Limb (tissue), 2 donors: ENCODE measurements at regions not wholly inside any gene's neighbourhood (a gene's known extent, or its start where the extent isn't known, plus 50 kb on each side); places are given as distances from the start of the nearest gene placed in this dataset.
"Not testable (repeated sequence)": the region's sequence is repeated elsewhere in the genome, so short reads cannot be mapped to it uniquely, and the experiment has no call there.

ENCODE experiments used
- DNase-seq, 2 donors: peaks; one replicate each; pipeline ENCODE4 v3.0.0-alpha.2; 2016; ENCODE audit errors: extremely low spot score in 2 of 2

DNA sequence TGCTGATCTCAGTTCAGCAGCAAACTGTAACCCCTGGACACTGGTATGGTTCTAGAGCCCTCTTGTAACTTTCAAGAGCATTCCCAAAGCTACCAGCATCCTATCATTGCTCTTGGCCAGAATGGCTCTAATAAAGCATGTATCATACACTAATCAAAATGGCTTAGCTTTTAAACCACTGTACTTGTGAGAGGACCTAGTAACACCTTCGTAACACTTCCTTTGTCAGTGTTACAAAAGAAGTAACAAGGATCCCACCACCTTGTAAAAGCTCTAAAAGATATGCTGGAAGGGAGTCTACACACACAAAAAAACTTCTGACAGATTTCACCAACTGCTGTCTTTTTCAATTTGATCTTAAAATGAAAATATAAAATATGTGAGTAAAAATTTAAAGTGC, 144.7 kb downstream of the ALOX5 start:
- DNase-seq = no peak

DNA sequence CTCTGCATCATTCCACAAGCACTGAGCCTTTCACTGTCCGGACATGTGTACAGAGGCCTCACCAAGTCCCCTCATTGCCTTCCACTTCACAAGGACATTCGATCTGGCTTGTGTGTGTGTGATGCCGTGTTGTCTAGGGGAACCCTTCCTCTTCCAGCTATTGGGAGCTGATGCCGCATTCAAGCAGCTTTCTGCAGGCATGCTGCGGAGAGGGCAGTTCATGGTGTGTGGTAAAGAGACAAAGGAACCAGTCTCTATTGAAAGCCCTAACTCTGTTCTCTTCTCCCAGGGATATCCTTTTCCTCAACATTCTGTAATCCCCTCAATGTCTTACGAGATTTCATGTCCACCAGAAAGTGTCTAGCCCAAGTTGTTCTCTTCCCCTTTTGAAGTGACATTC, 141.6 kb downstream of the ALOX5 start:
- DNase-seq = no peak

DNA sequence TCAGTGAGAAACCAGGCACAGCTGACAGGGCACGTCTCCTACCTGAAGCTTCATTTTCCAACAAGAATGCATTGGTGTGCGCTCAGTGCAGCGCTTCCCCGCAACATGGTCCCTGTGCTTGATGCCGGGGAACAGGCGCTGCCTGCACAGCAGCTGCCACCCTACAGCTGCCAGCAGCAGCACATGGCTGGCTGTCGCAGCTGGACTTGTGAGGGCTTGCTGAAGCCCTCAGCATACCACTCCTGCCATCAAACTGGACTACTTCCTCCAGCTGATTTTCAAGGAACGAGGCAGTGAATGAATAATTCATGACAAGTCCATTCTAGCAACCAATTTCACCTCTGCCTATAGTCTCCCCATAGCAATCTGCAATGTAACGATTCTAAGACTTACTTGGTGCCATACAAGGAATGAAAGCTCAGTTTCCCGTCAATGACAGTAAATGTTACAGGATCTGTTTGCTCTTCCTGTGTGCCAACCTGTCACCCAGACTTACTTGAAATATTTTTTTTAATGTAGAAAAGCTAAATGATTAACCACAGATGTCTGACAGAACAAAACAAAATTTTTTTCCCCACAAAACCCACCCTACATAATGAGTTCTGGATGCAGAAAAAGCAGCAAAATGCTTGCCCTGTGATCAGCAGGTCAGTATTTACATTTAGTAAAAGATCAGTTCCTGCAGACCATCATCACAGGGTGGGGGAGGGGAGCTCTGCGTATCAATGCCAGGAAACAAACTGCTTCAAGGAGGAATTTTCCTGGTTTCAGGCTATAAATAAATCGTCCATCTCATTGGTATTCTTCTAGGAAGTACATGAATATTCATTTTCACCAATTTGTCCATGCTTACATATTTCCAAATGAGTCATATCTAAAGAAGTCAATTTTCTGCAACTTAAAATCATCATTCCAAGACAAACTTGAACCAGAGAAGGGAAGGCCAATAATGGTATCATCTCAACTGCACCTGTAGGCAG, 140.6 kb downstream of the ALOX5 start:
- peak; percentile 29 to 57 for DNase-seq

DNA sequence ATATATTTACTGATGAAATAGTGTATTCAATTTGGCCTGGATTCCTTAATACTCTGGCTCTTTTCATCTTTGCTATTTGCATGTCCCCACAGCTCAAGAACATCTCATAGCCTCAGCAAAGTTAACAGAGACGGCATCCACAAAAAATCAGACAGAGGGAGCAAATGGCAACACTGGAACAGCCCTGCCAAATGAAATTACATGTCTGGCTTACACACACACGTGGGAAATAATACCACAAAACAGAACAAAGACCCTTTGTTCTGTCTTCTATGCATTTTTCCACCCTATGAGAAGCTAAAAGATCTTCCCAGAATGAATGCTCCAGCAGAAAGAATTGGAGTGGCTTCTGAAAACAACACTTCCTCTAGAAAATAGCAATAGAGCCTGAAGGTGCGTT, 139.5 kb downstream of the ALOX5 start:
- peak in 1 of 2 donors; percentile 26 for DNase-seq

DNA sequence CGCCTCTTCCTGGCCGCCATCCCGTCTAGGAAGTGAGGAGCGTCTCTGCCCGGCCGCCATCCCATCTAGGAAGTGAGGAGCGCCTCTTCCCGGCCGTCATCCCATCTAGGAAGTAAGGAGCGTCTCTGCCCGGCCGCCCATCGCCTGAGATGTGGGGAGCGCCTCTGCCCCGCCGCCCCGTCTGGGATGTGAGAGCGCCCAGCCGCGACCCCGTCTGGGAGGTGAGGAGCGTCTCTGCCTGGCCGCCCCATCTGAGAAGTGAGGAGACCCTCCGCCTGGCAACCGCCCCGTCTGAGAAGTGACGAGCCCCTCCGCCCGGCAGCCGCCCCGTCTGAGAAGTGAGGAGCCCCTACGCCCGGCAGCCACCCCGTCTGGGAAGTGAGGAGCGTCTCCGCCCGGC, 137.9 kb downstream of the ALOX5 start:
- DNase-seq = not testable (repeated sequence)

DNA sequence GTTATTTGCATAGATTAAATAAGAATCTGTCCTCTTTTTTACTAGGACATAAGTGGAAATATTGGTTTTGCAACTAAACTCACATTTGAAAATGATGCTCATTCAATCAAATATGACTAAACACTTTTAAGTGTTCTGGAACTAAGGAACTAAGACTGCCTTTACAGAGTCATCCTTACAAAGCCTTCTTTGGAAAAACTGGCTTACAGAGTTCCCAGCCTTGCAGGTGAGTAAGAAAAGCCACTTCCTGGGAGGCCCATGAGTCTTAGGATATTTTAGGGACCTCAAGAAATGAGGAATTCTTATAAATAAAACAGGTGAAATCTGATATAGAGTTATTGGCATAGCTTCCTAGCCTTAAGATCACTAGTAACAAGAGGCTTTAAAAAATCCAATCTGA, 135.5 kb downstream of the ALOX5 start:
- DNase-seq = no peak

DNA sequence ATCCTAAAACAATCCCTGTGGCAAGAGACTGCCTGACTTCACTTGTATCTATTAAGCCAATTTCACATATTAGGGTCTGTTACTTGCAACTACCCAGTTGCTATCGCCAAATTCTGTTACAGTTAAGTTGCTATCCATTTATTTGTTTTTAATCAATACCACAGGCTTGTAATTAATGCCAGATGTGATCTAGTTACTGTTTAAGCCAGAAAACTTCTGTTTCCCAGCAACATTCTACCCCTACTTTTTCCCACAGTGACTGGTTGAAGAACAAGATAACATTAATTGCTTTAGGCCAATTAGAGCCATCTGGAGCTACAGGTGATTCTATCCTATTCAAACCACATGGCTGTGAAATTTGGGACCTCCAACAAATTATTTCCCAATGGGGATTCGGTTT, 131.3 kb downstream of the ALOX5 start:
- DNase-seq = peak in 1 of 2 donors; percentile 10

DNA sequence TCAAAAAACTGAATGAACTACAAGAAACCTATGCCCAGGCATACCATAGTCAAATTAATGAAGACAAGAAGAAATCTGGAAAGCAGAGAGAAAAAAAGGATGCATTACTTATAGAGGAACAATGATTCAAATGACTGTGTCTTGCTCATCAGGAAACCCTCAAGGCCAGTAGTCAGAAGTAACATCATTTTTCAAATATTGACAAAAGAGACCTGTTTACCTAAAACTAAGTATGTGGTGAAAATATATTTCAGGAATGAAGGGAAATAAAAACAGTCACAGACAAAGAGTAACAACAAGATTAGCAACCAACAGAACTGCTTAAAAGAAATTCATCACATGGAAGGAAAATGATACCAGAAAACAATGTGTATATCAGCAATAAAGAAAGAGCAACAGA, 128.4 kb downstream of the ALOX5 start:
- DNase-seq = no peak

DNA sequence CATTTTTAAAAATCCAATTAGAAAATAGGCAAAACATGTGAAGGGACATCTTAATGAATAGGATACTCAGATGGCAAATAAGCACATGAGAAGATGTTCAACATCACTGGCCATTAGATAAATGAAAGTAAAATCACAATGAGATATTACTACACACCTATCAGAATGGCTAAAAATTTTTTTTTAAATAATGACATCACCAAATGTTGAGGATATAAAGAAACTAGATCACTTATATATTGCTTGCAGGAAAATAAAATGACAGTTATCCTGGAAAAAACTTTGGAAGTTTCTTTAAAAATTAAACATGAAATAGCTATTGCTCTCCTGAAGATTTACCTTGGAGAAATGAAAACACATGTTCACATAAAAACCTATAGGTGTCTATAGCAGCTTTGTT, 127.8 kb downstream of the ALOX5 start:
- DNase-seq = no peak

DNA sequence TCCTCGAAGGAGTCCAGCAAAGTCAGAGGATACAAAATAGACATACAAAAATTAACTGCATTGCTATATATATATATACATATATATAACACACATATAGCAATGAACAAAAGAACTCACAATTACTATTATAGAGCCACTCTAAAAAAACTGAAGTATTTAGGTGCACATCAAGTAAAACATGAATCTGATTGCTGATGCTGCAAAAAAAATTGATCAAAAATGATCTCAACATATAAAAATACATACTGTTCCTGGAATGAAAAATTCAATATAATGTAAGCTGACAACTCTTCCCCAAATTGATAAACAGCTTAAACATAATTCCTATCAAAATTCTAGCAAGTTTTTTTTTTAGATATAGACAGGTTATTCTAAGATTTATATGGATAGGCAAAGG, 126.8 kb downstream of the ALOX5 start:
- DNase-seq = no peak

DNA sequence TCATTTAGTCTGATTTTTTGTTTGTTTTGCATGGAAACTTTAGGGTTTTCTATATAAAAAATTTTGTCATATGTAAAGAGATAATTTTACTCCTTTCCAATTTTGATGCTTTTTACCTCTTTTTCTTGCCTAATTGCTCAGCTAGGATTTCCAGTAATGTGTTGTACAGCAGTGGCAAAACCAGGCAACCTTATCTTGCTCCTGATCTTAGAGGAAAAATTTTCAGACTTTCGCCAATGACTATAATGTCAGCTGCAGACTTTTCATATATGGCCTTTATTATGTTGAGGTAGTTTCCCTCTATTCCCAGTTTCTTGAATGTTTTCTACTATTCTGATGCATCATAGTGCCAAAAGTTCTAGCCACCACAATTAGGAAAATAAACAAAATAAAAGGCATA, 126.3 kb downstream of the ALOX5 start:
- DNase-seq = no peak

DNA sequence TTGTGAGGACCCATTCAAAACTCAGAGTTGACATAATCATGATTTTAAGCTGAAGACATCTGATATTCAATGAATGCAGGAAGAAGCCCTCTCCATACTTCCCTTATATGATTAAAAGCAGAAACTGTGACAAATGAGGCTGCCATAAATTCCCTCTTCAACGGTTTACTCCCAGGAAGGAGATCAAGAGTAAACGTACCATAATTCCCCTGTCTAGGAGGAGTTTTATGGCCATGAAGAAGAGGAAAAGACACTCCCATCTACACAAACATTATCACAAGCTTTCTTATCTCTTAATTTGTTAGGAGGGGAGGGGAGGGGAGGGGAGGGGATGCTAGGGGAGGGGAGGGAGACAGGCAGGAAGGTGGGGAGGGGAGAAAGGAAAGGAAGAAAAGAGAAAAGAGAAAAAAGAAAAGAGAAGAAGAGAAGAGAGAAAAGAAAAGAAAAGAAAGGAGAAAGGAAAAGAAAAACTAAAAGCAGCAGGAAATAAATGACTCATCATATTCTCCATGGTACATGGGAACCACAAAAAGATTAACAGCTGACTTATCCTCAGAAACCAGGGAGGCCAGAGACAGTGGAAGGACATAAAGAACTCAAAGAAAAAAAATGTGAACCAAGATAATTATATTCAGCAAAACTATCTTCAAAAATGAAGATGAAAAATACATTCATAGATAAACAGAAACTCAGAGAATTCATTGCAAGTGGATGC, 121.6 kb downstream of the ALOX5 start:
- DNase-seq = no peak
